ENCODE measurements at regions not wholly inside any gene's neighbourhood (a gene's known extent, or its start where the extent isn't known, plus 50 kb on each side); places are given as distances from the start of the nearest gene placed in this dataset.

- no peak for TF ChIP-seq POLR2AphosphoS5 (IDR thresholded peaks at IDR 0.05)
- TF ChIP-seq POLR2A (IDR thresholded peaks at IDR 0.05) = no peak
- no peak for TF ChIP-seq CTCF (IDR thresholded peaks at IDR 0.05)
- DNase-seq (ENCODE audit: low spot score in 2 of 2) = no peak
- Histone ChIP-seq H3K4me1 (no peaks in the 10 kb centered on the region), H3K27me3 (no peaks in the 10 kb centered on the region), H3K4me3 (no peak overlapping the region), H3K36me3 (no peaks in the 10 kb centered on the region), H3K9me3 (no peaks in the 10 kb centered on the region), H3K27ac (no peak overlapping the region)
- intact Hi-C loops (cut with DNase I; ENCODE audit: low total_unique reads) = no loop called here
Observed at GRCh38 chr2:83837823-83838222, 621.3 kb downstream of the SUCLG1 start.

DNA sequence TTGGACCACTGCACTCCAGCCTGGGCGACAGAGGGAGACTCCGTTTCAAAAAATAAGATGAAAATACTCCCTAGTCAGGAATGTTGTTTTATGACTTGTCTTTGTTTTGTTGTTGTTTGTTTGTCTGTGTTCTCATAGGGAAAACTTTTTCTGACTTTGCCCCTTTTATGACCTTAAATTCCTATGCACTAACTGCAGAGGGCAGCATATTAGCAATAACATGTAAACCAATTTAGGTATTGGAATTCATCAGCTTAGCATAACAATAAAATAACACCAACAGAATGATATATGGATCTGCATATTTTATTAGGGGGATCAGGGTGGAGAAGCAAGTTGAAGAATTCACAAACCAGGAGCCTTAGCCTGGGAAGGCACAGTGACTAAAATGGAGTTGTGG is 631.5 kb downstream of the SUCLG1 start:
- DNase-seq (ENCODE audit: low spot score in 2 of 2) = no peak

GRCh38 chr2:83826577-83826976 is 632.5 kb downstream of the SUCLG1 start:
- TF ChIP-seq POLR2AphosphoS5 (IDR thresholded peaks at IDR 0.05) = no peak
- TF ChIP-seq CTCF (IDR thresholded peaks at IDR 0.05) = no peak
- TF ChIP-seq POLR2A (IDR thresholded peaks at IDR 0.05) = no peak
- H3K4me1 ChIP-seq = no peaks in the 10 kb centered on the region
- intact Hi-C loops (cut with DNase I; ENCODE audit: low total_unique reads) = no loop called here
- DNase-seq (ENCODE audit: low spot score in 2 of 2) = no peak
- H3K9me3 ChIP-seq = no peaks in the 10 kb centered on the region
- no peaks in the 10 kb centered on the region for H3K36me3 ChIP-seq
- no peaks in the 10 kb centered on the region for H3K27me3 ChIP-seq
- H3K4me3 ChIP-seq = no peak overlapping the region
- no peak overlapping the region for H3K27ac ChIP-seq

More for the DNA sequence above, 631.5 kb downstream of the SUCLG1 start:
- Histone ChIP-seq H3K27me3 (no peaks in the 10 kb centered on the region), H3K4me1 (no peaks in the 10 kb centered on the region), H3K27ac (no peak overlapping the region), H3K9me3 (no peaks in the 10 kb centered on the region), H3K36me3 (no peaks in the 10 kb centered on the region), H3K4me3 (no peak overlapping the region)
- TF ChIP-seq POLR2A (IDR thresholded peaks at IDR 0.05) = no peak
- no peak for TF ChIP-seq POLR2AphosphoS5 (IDR thresholded peaks at IDR 0.05)
- TF ChIP-seq CTCF (IDR thresholded peaks at IDR 0.05) = no peak
- intact Hi-C loops (cut with DNase I; ENCODE audit: low total_unique reads) = no loop called here

- intact Hi-C loops (cut with DNase I; ENCODE audit: low total_unique reads) = no loop called here
- Histone ChIP-seq H3K36me3 (no peaks in the 10 kb centered on the region), H3K4me1 (no peaks in the 10 kb centered on the region), H3K27me3 (no peaks in the 10 kb centered on the region), H3K27ac (no peak overlapping the region), H3K9me3 (no peaks in the 10 kb centered on the region), H3K4me3 (no peak overlapping the region)
- no peak for TF ChIP-seq POLR2AphosphoS5 (IDR thresholded peaks at IDR 0.05)
- no peak for DNase-seq (ENCODE audit: low spot score in 2 of 2)
Observed at GRCh38 chr2:83823229-83823628, 635.9 kb downstream of the SUCLG1 start.

- Histone ChIP-seq H3K27ac (no peak overlapping the region), H3K27me3 (no peaks in the 10 kb centered on the region), H3K36me3 (no peaks in the 10 kb centered on the region), H3K4me3 (no peak overlapping the region), H3K9me3 (no peaks in the 10 kb centered on the region), H3K4me1 (no peaks in the 10 kb centered on the region)
- TF ChIP-seq CTCF (IDR thresholded peaks at IDR 0.05) (no peak), POLR2AphosphoS5 (IDR thresholded peaks at IDR 0.05) (no peak), POLR2A (IDR thresholded peaks at IDR 0.05) (no peak)
- intact Hi-C loops (cut with DNase I; ENCODE audit: low total_unique reads) = no loop called here
- DNase-seq (ENCODE audit: low spot score in 2 of 2) = no peak
Observed at GRCh38 chr2:83817511-83817910, 641.6 kb downstream of the SUCLG1 start.

GRCh38 chr2:83808878-83809277 is 650.2 kb downstream of the SUCLG1 start:
- Histone ChIP-seq H3K4me3 (no peak overlapping the region), H3K4me1 (no peaks in the 10 kb centered on the region), H3K36me3 (no peaks in the 10 kb centered on the region), H3K9me3 (peaks cover 0 to 5% of the 10 kb centered on the region in 2 donors), H3K27ac (no peak overlapping the region), H3K27me3 (no peaks in the 10 kb centered on the region)
- intact Hi-C loops (cut with DNase I; ENCODE audit: low total_unique reads) = no loop called here
- DNase-seq (ENCODE audit: low spot score in 2 of 2) = no peak
- TF ChIP-seq POLR2A (IDR thresholded peaks at IDR 0.05) = no peak
- no peak for TF ChIP-seq POLR2AphosphoS5 (IDR thresholded peaks at IDR 0.05)
- no peak for TF ChIP-seq CTCF (IDR thresholded peaks at IDR 0.05)

Data from breast epithelium (tissue), 4 donors.